Neural cell (in vitro differentiated cells): ENCODE measurements at regions not wholly inside any gene's neighbourhood (a gene's known extent, or its start where the extent isn't known, plus 50 kb on each side); places are given as distances from the start of the nearest gene placed in this dataset.

Experiments used
- SMC3 ChIP-seq: fragments of 450-650 bp; conservative IDR thresholded peaks from 2 replicates; pipeline ENCODE4 v1.6.1; 2014; ENCODE audit warnings: antibody characterized with exemption, mild to moderate bottlenecking, moderate library complexity; ENCODE audit not compliant: poor library complexity
- TF ChIP-seq, protein P1 (sequence below): fragments of 450-650 bp; IDR thresholded peaks from 2 replicates; pipeline ENCODE4 v1.5.1; 2014; ENCODE audit warnings: antibody characterized with exemption, mild to moderate bottlenecking, moderate library complexity; ENCODE audit not compliant: poor library complexity, severe bottlenecking

DNA sequence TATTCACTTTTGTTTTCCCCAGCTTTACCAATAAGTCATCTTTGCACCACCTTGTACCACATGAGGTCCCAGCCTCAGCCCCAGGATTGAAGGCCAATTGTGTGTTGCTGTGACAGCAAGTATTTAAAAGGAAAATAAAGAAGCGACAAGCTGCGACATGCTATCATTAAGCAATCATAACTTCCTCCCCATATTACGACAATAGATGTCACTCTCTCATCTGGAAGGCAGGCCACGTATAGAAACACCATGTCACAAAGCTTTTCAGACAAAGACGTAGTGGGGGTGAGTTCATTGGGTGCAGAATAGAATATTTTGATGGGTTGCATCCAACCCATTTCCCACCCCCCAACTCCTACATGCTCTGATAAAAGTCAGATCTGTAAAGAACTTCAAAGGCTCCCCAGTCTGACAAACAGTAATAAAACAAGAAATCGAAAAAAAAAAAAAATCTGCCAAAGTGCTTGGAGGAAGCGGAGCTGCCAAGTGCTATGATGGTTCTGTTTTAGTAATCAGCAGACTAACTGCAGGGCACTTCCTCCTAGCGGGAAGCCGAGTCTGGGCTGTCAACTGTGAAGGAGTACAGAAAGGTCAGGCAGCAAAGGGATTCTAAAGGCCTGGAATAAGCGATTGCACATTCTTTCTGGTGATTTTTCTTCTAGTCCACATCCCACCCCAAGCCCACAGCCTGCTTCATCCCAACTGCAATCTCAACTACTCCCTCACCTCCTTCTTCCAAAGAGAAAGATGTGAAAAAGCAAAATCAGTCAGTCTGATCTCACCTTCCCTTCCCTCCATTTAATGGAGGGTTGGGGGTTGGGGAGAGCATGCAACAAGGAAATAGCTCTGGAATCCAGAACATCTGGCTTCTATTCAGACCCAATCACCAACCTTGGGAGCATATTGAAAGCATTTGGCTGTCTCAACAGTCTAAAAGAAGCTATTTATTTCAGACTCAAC, 131.4 kb upstream of the UBASH3B start:
- TF ChIP-seq, protein P1, sequence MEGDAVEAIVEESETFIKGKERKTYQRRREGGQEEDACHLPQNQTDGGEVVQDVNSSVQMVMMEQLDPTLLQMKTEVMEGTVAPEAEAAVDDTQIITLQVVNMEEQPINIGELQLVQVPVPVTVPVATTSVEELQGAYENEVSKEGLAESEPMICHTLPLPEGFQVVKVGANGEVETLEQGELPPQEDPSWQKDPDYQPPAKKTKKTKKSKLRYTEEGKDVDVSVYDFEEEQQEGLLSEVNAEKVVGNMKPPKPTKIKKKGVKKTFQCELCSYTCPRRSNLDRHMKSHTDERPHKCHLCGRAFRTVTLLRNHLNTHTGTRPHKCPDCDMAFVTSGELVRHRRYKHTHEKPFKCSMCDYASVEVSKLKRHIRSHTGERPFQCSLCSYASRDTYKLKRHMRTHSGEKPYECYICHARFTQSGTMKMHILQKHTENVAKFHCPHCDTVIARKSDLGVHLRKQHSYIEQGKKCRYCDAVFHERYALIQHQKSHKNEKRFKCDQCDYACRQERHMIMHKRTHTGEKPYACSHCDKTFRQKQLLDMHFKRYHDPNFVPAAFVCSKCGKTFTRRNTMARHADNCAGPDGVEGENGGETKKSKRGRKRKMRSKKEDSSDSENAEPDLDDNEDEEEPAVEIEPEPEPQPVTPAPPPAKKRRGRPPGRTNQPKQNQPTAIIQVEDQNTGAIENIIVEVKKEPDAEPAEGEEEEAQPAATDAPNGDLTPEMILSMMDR, result no peak
- TF ChIP-seq SMC3, result no peak
